Dendritic cell treated with granulocyte-macrophage colony-stimulating factor and Interleukin-4, amounts not matched to agents 40 ng/mL and 50 ng/mL, for 4 days (primary cell): ENCODE measurements at regions not wholly inside any gene's neighbourhood (a gene's known extent, or its start where the extent isn't known, plus 50 kb on each side); places are given as distances from the start of the nearest gene placed in this dataset.

Experiments
- H3K27ac Mint-ChIP-seq: one replicate; pipeline ENCODE4 v1.8.0; 2022; ENCODE audit warnings: mild to moderate bottlenecking, mixed read lengths
- H3K27me3 Mint-ChIP-seq: one replicate; pipeline ENCODE4 v1.8.0; 2022; ENCODE audit warnings: mild to moderate bottlenecking, mixed read lengths
- H3K36me3 Mint-ChIP-seq: one replicate; pipeline ENCODE4 v1.8.0; 2022; ENCODE audit warnings: low read depth, mixed read lengths
- H3K4me1 Mint-ChIP-seq: one replicate; pipeline ENCODE4 v1.8.0; 2022; ENCODE audit warnings: low read depth, mixed read lengths
- H3K4me3 Mint-ChIP-seq: one replicate; pipeline ENCODE4 v1.8.0; 2022; ENCODE audit warnings: mild to moderate bottlenecking, moderate library complexity, mixed read lengths
- H3K9me3 Mint-ChIP-seq: one replicate; pipeline ENCODE4 v1.8.0; 2022; ENCODE audit warnings: mixed read lengths
- intact Hi-C: fragments of 100-400 bp; cut with micrococcal nuclease; formaldehyde crosslinking; loops from one replicate; pipeline ENCODE4 v1.15.0; 2022

- peaks cover 7% of the 10 kb centered on the region for H3K27me3 Mint-ChIP-seq
- no peak overlapping the region for H3K27ac Mint-ChIP-seq
- H3K4me3 Mint-ChIP-seq: no peak overlapping the region
- H3K36me3 Mint-ChIP-seq: peaks cover 12% of the 10 kb centered on the region
- H3K9me3 Mint-ChIP-seq: peaks cover 14% of the 10 kb centered on the region
- intact Hi-C loops: no loop called here
- H3K4me1 Mint-ChIP-seq: peaks cover 6% of the 10 kb centered on the region
Measured at GRCh38 chr9:108224716-108225115, 631.1 kb downstream of the ACTL7B start.

- H3K4me1 Mint-ChIP-seq: peaks cover 15% of the 10 kb centered on the region
- H3K27me3 Mint-ChIP-seq: peaks cover 5% of the 10 kb centered on the region
- no peaks in the 10 kb centered on the region for H3K36me3 Mint-ChIP-seq
- intact Hi-C loops: no loop called here
- peaks cover 4% of the 10 kb centered on the region for H3K9me3 Mint-ChIP-seq
- H3K27ac Mint-ChIP-seq: no peak overlapping the region
- no peak overlapping the region for H3K4me3 Mint-ChIP-seq
Measured at GRCh38 chr9:108219664-108220063, 636.1 kb downstream of the ACTL7B start.

- Mint-ChIP-seq H3K36me3 (no peaks in the 10 kb centered on the region), H3K4me3 (no peak overlapping the region), H3K9me3 (peaks cover 8% of the 10 kb centered on the region), H3K27me3 (no peaks in the 10 kb centered on the region), H3K27ac (no peak overlapping the region), H3K4me1 (peaks cover 32% of the 10 kb centered on the region)
- intact Hi-C loops: no loop called here
Measured at GRCh38 chr9:108217431-108218349, 638.1 kb downstream of the ACTL7B start.

- Mint-ChIP-seq H3K9me3 (peaks cover 8% of the 10 kb centered on the region), H3K36me3 (no peaks in the 10 kb centered on the region), H3K27me3 (no peaks in the 10 kb centered on the region), H3K4me3 (no peak overlapping the region), H3K27ac (peak overlapping the region; percentile 67), H3K4me1 (peaks cover 34% of the 10 kb centered on the region)
- intact Hi-C loops: no loop called here
Measured at GRCh38 chr9:108213511-108213910, 642.3 kb downstream of the ACTL7B start.

- peaks cover 34% of the 10 kb centered on the region for H3K4me1 Mint-ChIP-seq
- H3K36me3 Mint-ChIP-seq: no peaks in the 10 kb centered on the region
- intact Hi-C loops: no loop called here
- no peak overlapping the region for H3K4me3 Mint-ChIP-seq
- H3K9me3 Mint-ChIP-seq: peaks cover 8% of the 10 kb centered on the region
- peak overlapping the region; percentile 67 for H3K27ac Mint-ChIP-seq
- H3K27me3 Mint-ChIP-seq: no peaks in the 10 kb centered on the region
Measured at GRCh38 chr9:108212184-108212583, 643.6 kb downstream of the ACTL7B start.

GRCh38 chr9:108211411-108211955 lies 644.3 kb downstream of the ACTL7B start:
- H3K27me3 Mint-ChIP-seq: no peaks in the 10 kb centered on the region
- peaks cover 34% of the 10 kb centered on the region for H3K4me1 Mint-ChIP-seq
- H3K4me3 Mint-ChIP-seq: no peak overlapping the region
- no peak overlapping the region for H3K27ac Mint-ChIP-seq
- no peaks in the 10 kb centered on the region for H3K36me3 Mint-ChIP-seq
- intact Hi-C loops: no loop called here
- H3K9me3 Mint-ChIP-seq: peaks cover 8% of the 10 kb centered on the region

- Mint-ChIP-seq H3K36me3 (no peaks in the 10 kb centered on the region), H3K27ac (no peak overlapping the region), H3K4me3 (no peak overlapping the region), H3K9me3 (no peaks in the 10 kb centered on the region), H3K4me1 (peaks cover 25% of the 10 kb centered on the region), H3K27me3 (no peaks in the 10 kb centered on the region)
- intact Hi-C loops: no loop called here
Measured at GRCh38 chr9:108209132-108209685, 646.6 kb downstream of the ACTL7B start.

GRCh38 chr9:108207561-108208165 lies 648.1 kb downstream of the ACTL7B start:
- Mint-ChIP-seq H3K4me1 (peaks cover 10% of the 10 kb centered on the region), H3K36me3 (no peaks in the 10 kb centered on the region), H3K4me3 (no peak overlapping the region), H3K27me3 (no peaks in the 10 kb centered on the region), H3K9me3 (no peaks in the 10 kb centered on the region), H3K27ac (no peak overlapping the region)
- intact Hi-C loops: no loop called here

- no peak overlapping the region for H3K27ac Mint-ChIP-seq
- no peaks in the 10 kb centered on the region for H3K36me3 Mint-ChIP-seq
- peaks cover 14% of the 10 kb centered on the region for H3K9me3 Mint-ChIP-seq
- intact Hi-C loops: no loop called here
- H3K4me3 Mint-ChIP-seq: no peak overlapping the region
- peaks cover 5% of the 10 kb centered on the region for H3K4me1 Mint-ChIP-seq
- peaks cover 2% of the 10 kb centered on the region for H3K27me3 Mint-ChIP-seq
Measured at GRCh38 chr9:108205276-108205675, 650.5 kb downstream of the ACTL7B start.

- Mint-ChIP-seq H3K9me3 (peaks cover 25% of the 10 kb centered on the region), H3K4me3 (no peak overlapping the region), H3K36me3 (no peaks in the 10 kb centered on the region), H3K4me1 (peaks cover 22% of the 10 kb centered on the region), H3K27me3 (peaks cover 4% of the 10 kb centered on the region), H3K27ac (no peak overlapping the region)
- intact Hi-C loops: no loop called here
Measured at GRCh38 chr9:108197899-108198298, 657.9 kb downstream of the ACTL7B start.

- Mint-ChIP-seq H3K4me1 (peaks cover 28% of the 10 kb centered on the region), H3K36me3 (no peaks in the 10 kb centered on the region), H3K9me3 (peaks cover 25% of the 10 kb centered on the region), H3K27ac (no peak overlapping the region), H3K4me3 (no peak overlapping the region), H3K27me3 (peaks cover 4% of the 10 kb centered on the region)
- intact Hi-C loops: no loop called here
Measured at GRCh38 chr9:108197008-108197365, 658.8 kb downstream of the ACTL7B start.

GRCh38 chr9:108196332-108197007 lies 659.3 kb downstream of the ACTL7B start:
- Mint-ChIP-seq H3K4me1 (peaks cover 25% of the 10 kb centered on the region), H3K9me3 (peaks cover 23% of the 10 kb centered on the region), H3K27me3 (peaks cover 4% of the 10 kb centered on the region), H3K36me3 (no peaks in the 10 kb centered on the region), H3K27ac (no peak overlapping the region), H3K4me3 (no peak overlapping the region)
- intact Hi-C loops: no loop called here

- Mint-ChIP-seq H3K27me3 (peaks cover 2% of the 10 kb centered on the region), H3K4me1 (peaks cover 34% of the 10 kb centered on the region), H3K9me3 (no peaks in the 10 kb centered on the region), H3K36me3 (no peaks in the 10 kb centered on the region), H3K4me3 (no peak overlapping the region), H3K27ac (no peak overlapping the region)
- intact Hi-C loops: no loop called here
Measured at GRCh38 chr9:108194154-108194553, 661.6 kb downstream of the ACTL7B start.
